ENCODE measurements at regions not wholly inside any gene's neighbourhood (a gene's known extent, or its start where the extent isn't known, plus 50 kb on each side); places are given as distances from the start of the nearest gene placed in this dataset.

DNA sequence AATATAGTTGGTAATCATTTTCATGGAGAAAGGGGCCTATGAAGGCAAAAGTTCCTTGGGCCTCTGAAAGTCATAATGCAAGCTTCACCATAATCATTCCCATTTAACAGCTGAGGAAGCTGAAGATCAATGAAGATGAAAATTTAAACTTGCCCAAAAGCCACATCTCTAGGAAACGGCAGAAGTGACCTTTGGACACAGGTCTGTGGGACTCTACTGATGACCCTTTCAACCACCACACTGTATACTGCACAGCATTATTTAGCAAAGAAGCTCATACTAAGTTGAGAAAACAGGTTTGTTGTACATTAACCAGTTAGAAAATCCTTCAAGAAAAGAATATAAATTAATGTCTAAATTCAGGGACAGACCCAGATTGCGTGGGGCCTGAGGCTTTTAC is 51.6 kb upstream of the ACTR3 start:
- Histone ChIP-seq H4K8ac (ENCODE audit: low read depth in 2 of 2, low read length in 2 of 2) (no peak overlapping the region), H3K27ac (ENCODE audit: insufficient read depth, low read length) (no peak overlapping the region), H3K36me3 (ENCODE audit: control insufficient read depth, insufficient read depth, low read length) (no peaks in the 10 kb centered on the region), H3K18ac (ENCODE audit: low read depth, low read length) (no peak overlapping the region), H3K14ac (replicated peaks; ENCODE audit: low read depth, low read length) (no peak overlapping the region), H2BK20ac (ENCODE audit: low read depth, low read length) (no peak overlapping the region), H3K9me1 (ENCODE audit: insufficient read depth, low read length) (no peaks in the 10 kb centered on the region), H3K4me2 (ENCODE audit: low read depth, low read length) (no peak overlapping the region), H2BK120ac (ENCODE audit: low read depth, low read length) (no peak overlapping the region), H2AK9ac (replicated peaks; ENCODE audit: low read depth, low read length, poor library complexity) (no peak overlapping the region), H4K91ac (ENCODE audit: insufficient read depth, low read depth, low read length) (no peak overlapping the region), H2AK5ac (ENCODE audit: low read depth, low read length) (no peak overlapping the region), H3K79me1 (ENCODE audit: low read depth in 1 of 2, low read length in 2 of 2) (no peaks in the 10 kb centered on the region), H2BK15ac (ENCODE audit: low read depth, low read length) (no peak overlapping the region), H3K23ac (ENCODE audit: low read depth, low read length) (no peak overlapping the region), H2AFZ (replicated peaks; ENCODE audit: low read length, poor library complexity) (no peak overlapping the region), H4K20me1 (ENCODE audit: insufficient read depth, low read length) (no peaks in the 10 kb centered on the region), H3K4ac (ENCODE audit: low read depth, low read length) (no peak overlapping the region), H3K9me3 (ENCODE audit: control insufficient read depth, insufficient read depth, low read length) (no peaks in the 10 kb centered on the region), H3K27me3 (ENCODE audit: control insufficient read depth, insufficient read depth, low read length) (no peaks in the 10 kb centered on the region), H4K5ac (ENCODE audit: low read depth, low read length) (no peak overlapping the region), H3K56ac (ENCODE audit: extremely low read depth, insufficient read depth, low read length) (no peak overlapping the region), H3K4me3 (ENCODE audit: insufficient read depth, low read depth, low read length) (no peak overlapping the region), H3K9ac (ENCODE audit: low read depth, low read length) (no peak overlapping the region), H3K4me1 (ENCODE audit: control insufficient read depth, insufficient read depth, low read length) (peaks cover 1% of the 10 kb centered on the region; the same call in 1 of the 2 replicates), H2BK5ac (ENCODE audit: low read depth, low read length, poor library complexity, severe bottlenecking) (no peak overlapping the region)
- WGBS, 2 experiments (ENCODE audit: extremely low coverage in 2 of 2, insufficient read length in 1 of 2) = no CpG with 5 or more reads among the region's 2 CpGs
- ChIA-PET CTCF (interaction anchor here (0.7 kb wide), 1 partner anchor 10 kb away, joined by 3 read pairs; no protein-coding TSS in a partner anchor), POLR2A (ENCODE audit: unreplicated experiment) (no interaction called here)
- no peak for TF ChIP-seq SMC3 (IDR thresholded peaks at IDR 0.05; ENCODE audit: low read depth, low read length)
- no peak for TF ChIP-seq MXI1 (IDR thresholded peaks at IDR 0.05; ENCODE audit: borderline replicate concordance, low read depth, low read length)
- TF ChIP-seq RCOR1 (IDR thresholded peaks at IDR 0.05; ENCODE audit: insufficient replicate concordance, low read length) = no peak
- no TSS peak for BruUV-seq (replicated peaks)
- in situ Hi-C loops (cut with MboI; ENCODE audit: low sequenced_read_pairs) = no loop called here
- dilution Hi-C loops (cut with HindIII; ENCODE audit: low sequenced_read_pairs, unreplicated experiment) = no loop called here
- DNase-seq (no peak), ATAC-seq (ENCODE audit: low read depth) (no peak)
- intact Hi-C loops (cut with micrococcal nuclease) = no loop called here
